Fibroblast of skin of abdomen (primary cell): ENCODE measurements at regions not wholly inside any gene's neighbourhood (a gene's known extent, or its start where the extent isn't known, plus 50 kb on each side); places are given as distances from the start of the nearest gene placed in this dataset.

Experiments
- DNase-seq: peaks from one replicate; pipeline ENCODE4 v3.0.0-alpha.2; 2013

DNA sequence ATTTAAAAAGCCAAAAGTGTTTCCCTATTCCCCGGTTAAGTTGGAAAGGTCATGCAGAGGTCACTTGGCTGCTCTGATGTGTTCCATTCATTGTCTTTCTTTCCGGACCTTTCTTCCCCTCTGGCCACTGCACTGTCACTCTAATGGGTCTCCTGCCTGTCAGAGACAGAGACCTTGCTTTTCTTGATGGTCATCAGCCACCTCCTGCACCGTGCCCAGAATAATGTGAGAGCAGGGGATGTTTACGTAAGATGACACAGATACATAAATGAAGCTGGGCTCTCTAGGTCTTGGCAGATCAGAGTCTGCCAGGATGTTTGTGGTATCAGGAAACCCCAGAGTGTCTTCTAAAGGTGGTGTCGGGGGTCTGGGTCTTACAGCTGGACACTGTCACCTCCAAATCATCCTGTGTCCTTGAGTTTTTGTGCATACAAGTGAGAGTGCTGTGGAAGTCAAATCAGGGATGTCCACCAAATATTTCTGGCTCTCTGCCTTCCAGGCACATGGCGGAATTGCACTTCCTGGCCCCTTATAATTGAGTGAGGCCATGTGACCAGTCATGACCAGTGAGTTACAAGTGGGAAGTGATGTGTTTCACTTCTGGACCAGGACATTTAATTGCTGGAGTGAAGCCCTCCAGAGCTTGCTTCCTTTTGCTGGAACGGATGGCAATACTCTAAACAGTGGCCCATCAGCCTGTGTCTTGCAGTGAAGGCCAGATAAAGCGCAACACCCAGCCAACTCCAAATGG lies 130.6 kb upstream of the ATP6AP2 start:
- DNase-seq = no peak

GRCh38 chrX:40449396-40449795 lies 131.4 kb upstream of the ATP6AP2 start:
- DNase-seq = no peak

GRCh38 chrX:40448793-40449192 lies 132.0 kb upstream of the ATP6AP2 start:
- no peak for DNase-seq

- no peak for DNase-seq
These were observed 133.8 kb upstream of the ATP6AP2 start for GRCh38 chrX:40446921-40447320.

GRCh38 chrX:40445691-40446090 lies 135.1 kb upstream of the ATP6AP2 start:
- DNase-seq = no peak

GRCh38 chrX:40444798-40445496 lies 135.8 kb upstream of the ATP6AP2 start:
- DNase-seq = no peak

- DNase-seq = no peak
These were observed 136.6 kb upstream of the ATP6AP2 start for GRCh38 chrX:40444133-40444532.

GRCh38 chrX:40440866-40441265 lies 139.9 kb upstream of the ATP6AP2 start:
- DNase-seq = no peak

GRCh38 chrX:40439625-40440532 lies 140.9 kb upstream of the ATP6AP2 start:
- no peak for DNase-seq

DNA sequence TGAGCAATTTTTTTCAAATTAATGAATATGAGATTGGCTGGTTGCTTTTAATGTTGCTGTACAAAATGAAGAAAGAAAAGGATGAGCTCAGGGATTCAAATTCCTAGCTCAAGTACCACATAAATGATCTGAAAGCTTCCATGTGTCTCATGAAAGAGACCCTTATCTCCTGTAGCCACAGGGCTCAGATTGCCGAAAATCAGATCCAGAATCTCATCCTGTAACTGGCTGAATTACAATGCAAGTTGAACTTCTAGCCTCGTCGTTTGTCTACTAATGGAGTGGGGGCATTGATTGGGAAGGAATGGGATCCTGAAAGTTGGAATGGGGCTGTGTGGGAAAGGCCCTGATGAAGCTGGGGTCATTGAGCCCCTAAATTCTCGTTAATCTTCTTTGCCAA lies 143.4 kb upstream of the ATP6AP2 start:
- no peak for DNase-seq

DNA sequence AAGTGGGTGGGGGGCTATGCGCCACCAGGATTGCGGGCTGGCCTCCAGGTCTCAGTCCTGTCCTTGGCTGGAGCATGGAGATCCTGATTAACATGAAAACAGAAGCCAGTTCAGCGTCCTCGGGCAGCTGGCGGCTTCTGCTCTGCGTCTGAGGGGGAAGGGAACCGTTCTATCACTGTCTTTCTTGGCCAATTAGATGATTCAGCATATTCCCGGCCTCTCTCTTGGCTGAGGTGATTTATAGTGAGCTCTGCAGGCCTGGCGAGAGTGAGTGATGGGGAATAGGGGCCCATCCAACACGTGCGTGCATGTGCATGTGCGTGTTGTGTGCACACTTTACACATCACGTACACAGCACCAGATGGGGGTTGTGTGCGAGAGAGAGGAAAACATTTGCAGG lies 145.8 kb upstream of the ATP6AP2 start:
- peak; percentile 87 for DNase-seq

DNA sequence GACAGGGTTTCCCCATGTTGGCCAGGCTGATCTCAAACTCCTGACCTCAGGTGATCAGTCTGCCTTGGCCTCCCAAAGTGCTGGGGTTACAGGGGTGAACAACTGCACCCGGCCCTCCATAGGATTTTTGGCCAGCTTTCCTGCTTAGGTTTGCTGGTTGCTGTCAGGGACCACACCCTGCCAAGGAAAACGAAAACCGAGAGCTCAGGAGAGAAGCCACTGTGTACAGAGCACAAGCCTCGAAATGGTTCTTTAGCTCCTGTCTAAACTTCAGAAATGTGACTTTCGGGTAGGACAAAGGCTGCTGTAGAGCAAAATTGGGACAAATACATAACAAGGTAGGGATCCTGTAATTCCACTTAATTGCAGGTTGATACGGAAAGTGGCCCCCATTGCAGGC lies 146.3 kb upstream of the ATP6AP2 start:
- no peak for DNase-seq

DNA sequence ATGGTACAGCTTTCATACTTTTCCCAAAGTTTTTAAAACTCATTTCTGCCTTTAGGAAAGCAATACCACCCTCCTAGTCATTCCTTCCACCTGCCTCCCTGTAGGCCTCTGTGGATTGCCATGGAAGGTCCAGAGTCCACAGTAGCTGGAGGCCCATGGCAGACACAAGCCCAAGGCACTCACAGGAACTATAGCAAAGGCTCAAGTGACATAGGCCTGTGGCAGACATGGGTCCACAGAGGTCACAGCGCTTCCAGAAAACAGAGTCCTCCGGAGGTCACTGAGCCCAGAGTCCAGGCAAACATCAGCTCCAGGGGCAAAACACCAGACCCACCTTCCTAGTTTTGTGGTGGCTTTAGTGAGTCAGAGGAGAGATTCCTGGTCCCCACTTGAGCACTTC lies 147.6 kb upstream of the ATP6AP2 start:
- no peak for DNase-seq

DNA sequence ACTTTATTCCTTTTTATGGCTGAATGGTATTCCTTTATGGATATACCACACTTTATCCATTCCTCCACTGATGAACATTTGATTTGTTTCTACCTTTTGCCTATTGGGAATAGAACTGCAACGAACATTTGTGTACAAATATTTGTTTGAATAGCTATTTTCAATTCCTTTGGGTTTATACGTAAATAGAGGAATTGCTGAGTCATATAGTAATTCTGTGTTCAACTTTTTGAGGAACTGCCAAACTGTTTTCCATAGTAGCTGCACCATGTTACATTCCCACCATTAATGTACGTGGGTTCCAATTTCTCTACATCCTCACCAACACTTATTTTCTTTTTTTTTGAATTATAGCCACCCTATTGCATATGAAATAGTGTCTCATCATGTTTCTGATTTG lies 156.5 kb upstream of the ATP6AP2 start:
- no peak for DNase-seq

DNA sequence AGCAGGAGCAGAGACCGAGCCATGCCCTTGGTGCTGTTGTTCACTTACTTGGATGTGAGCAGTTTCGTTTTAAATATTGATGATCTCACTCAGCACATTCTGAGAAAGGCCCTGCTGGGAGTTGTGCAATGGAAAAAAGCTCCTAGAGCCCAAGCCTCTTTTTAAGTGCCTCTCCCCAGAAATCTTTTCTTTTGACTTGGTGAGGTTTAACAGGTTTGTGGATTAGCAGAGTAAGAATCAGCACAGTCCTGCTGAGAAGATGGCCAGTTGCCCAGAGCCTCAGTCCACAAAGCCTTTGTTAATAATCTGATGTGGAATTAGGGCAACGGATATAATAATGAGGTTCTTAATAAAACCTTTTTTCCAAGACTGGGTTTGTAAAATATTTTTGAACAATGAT lies 157.5 kb upstream of the ATP6AP2 start:
- no peak for DNase-seq

DNA sequence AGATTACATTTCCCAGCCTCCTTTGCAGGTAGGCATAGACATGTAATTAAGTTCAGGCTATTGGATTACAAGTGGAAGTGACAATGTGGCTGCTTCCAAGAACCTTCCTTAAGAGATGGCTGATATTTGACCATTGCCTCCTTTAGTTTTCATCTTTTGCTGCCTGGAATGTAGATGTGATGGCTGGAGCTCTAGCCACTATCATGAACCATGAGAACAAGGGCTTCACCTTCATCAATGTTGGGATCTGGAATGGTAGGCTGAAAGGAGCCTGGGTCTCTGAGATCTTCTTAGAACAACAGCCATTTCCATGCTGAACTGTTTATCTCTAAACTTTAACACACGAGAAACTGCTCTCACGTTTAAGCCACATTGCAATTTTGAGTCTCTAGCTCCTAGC lies 158.7 kb upstream of the ATP6AP2 start:
- DNase-seq = no peak

DNA sequence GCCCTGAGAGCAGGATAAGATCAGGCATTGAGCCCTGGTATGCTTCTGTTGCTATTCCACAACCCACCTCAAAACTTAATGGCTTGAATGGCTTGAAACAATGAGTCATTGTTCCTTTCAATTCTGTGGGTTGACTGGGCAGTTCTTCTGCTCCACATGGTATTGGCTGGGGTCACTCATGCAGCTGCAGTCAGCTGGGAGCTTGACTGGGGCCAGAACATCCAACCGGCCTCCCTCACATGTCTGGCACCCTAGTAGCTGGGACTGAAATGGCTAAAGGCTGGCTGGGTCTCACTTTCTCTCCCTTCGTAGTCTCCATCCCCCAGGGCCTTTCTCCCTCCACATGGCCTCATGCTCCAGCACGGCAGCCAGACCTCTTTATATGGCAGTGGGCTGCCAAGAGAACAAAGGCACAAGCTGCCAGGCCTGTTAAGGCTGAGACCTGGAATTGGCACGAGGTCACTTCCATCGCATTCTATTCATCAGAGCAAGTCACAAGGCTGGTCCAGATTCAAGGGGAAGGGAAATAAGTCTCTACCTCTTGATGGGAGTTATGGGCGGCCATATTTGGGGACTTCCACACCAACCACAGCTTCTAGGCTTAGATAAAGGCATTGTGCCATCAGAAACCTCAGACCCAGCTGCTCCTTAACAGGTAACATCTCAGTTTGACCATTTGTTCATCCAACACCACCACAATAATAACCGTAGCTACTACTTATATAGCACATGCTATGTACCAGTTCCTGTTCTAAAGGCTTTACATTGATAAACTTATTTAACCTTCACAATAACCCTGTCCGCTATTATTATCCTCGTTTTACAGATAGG lies 159.7 kb upstream of the ATP6AP2 start:
- no peak for DNase-seq

GRCh38 chrX:40418813-40419195 lies 162.0 kb upstream of the ATP6AP2 start:
- DNase-seq = no peak

GRCh38 chrX:40418146-40418812 lies 162.5 kb upstream of the ATP6AP2 start:
- no peak for DNase-seq

DNA sequence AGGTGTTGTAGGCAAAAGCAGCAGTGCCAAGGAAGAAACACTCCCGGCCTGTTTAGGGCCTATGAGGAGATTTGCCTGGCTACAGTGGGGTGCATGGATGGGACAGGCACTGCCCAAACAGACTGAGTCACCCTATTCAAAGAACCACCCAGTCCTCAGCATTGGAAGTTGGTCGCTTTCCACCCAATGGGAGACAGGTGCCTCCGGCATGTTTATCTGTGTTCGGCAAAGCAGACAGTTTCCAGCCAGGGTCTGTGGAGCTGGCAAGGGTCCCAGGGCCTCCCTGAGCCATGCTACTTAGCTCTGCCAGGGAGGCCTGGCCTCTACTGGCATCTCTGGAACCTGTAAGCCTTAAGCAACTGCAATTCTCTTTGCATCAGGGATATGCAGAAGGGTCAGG lies 165.1 kb upstream of the ATP6AP2 start:
- DNase-seq = no peak

DNA sequence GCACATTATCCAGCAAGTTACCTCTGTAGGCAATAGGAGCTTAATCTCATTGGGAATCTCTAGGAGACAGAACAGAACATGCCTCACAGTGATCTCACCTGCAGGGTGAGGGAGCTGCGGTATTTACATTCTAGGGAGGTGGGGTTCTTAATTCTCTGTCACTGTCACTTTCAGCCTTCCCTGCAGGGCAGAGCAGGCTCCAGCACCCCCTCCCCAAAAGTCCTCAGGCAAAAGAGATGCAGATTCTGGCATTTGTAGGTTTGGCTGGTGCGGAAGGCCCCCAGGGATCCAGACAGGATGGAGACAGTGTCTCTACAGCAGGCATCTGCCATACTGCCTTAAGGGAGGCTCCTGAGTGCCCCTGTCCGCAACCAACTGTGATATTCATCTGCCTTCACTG lies 166.4 kb upstream of the ATP6AP2 start:
- no peak for DNase-seq
